Hepatocyte (in vitro differentiated cells): ENCODE measurements at regions not wholly inside any gene's neighbourhood (a gene's known extent, or its start where the extent isn't known, plus 50 kb on each side); places are given as distances from the start of the nearest gene placed in this dataset.

ENCODE experiments used
- DNase-seq: peaks from one replicate; pipeline ENCODE4 v3.0.0-alpha.2; 2016; ENCODE audit warnings: low spot score
- H2AFZ ChIP-seq: fragments of 200-600 bp; sonication (generic); 2 replicates; pipeline ENCODE4 v1.6.0; 2016; ENCODE audit warnings: antibody characterized with exemption, mild to moderate bottlenecking
- H3K27ac ChIP-seq: fragments of 200-600 bp; sonication (generic); 2 replicates; pipeline ENCODE4 v1.5.1; 2016; ENCODE audit warnings: mild to moderate bottlenecking
- H3K27me3 ChIP-seq: fragments of 200-600 bp; sonication (generic); 2 replicates; pipeline ENCODE4 v1.6.1; 2016
- H3K36me3 ChIP-seq: fragments of 200-600 bp; sonication (generic); replicated peaks from 2 replicates; pipeline ENCODE4 v1.5.1; 2016; ENCODE audit warnings: low read depth; ENCODE audit not compliant: insufficient read depth
- H3K4me1 ChIP-seq: fragments of 200-600 bp; sonication (generic); 2 replicates; pipeline ENCODE4 v1.5.1; 2016; ENCODE audit warnings: mild to moderate bottlenecking, moderate library complexity; ENCODE audit not compliant: insufficient read depth
- H3K4me2 ChIP-seq: fragments of 200-600 bp; sonication (generic); 2 replicates; pipeline ENCODE4 v1.6.0; 2016
- H3K4me3 ChIP-seq: fragments of 200-600 bp; sonication (generic); 2 replicates; pipeline ENCODE4 v1.5.1; 2016; ENCODE audit warnings: mild to moderate bottlenecking
- H3K79me2 ChIP-seq: fragments of 200-600 bp; sonication (generic); 2 replicates; pipeline ENCODE4 v1.6.0; 2017; ENCODE audit warnings: mild to moderate bottlenecking
- H3K9me2 ChIP-seq: fragments of 200-600 bp; sonication (generic); replicated peaks from 2 replicates; pipeline ENCODE4 v1.6.0; 2017; ENCODE audit warnings: mild to moderate bottlenecking; ENCODE audit not compliant: insufficient read depth
- H3K9me3 ChIP-seq: fragments of 200-600 bp; sonication (generic); 2 replicates; pipeline ENCODE4 v1.5.1; 2016; ENCODE audit warnings: low read depth, mild to moderate bottlenecking
- H4K20me1 ChIP-seq: fragments of 200-600 bp; sonication (generic); 2 replicates; pipeline ENCODE4 v1.6.0; 2016; ENCODE audit warnings: mild to moderate bottlenecking; ENCODE audit not compliant: insufficient read depth, poor library complexity, severe bottlenecking
- CTCF ChIP-seq: fragments of 200-600 bp; sonication (generic); IDR thresholded peaks from 2 replicates; pipeline ENCODE4 v1.5.1; 2016; ENCODE audit warnings: antibody characterized with exemption, mild to moderate bottlenecking; ENCODE audit not compliant: poor library complexity
- EZH2 ChIP-seq: fragments of 200-600 bp; sonication (generic); IDR thresholded peaks from 2 replicates; pipeline ENCODE4 v1.6.1; 2016; ENCODE audit warnings: antibody characterized with exemption, mild to moderate bottlenecking, borderline replicate concordance
- EZH2phosphoT487 ChIP-seq: fragments of 200-600 bp; sonication (generic); IDR thresholded peaks from one replicate; pipeline ENCODE4 v1.6.1; 2018; ENCODE audit warnings: antibody characterized with exemption, mild to moderate bottlenecking, low read depth, moderate library complexity; ENCODE audit not compliant: unreplicated experiment, severe bottlenecking
- whole genome bisulfite sequencing: methylation state at CpG from one replicate; pipeline ENCODE4 v1.1.6; 2016; ENCODE audit warnings: low lambda C conversion rate; ENCODE audit errors: missing lambda C conversion rate; 5-methylcytosine and 5-hydroxymethylcytosine counted together

GRCh38 chr6:137728386-137729349, 138.4 kb upstream of the TNFAIP3 start:
- H3K27ac ChIP-seq, result peak overlapping the region; percentile 32
- peak; percentile 43 for DNase-seq

DNA sequence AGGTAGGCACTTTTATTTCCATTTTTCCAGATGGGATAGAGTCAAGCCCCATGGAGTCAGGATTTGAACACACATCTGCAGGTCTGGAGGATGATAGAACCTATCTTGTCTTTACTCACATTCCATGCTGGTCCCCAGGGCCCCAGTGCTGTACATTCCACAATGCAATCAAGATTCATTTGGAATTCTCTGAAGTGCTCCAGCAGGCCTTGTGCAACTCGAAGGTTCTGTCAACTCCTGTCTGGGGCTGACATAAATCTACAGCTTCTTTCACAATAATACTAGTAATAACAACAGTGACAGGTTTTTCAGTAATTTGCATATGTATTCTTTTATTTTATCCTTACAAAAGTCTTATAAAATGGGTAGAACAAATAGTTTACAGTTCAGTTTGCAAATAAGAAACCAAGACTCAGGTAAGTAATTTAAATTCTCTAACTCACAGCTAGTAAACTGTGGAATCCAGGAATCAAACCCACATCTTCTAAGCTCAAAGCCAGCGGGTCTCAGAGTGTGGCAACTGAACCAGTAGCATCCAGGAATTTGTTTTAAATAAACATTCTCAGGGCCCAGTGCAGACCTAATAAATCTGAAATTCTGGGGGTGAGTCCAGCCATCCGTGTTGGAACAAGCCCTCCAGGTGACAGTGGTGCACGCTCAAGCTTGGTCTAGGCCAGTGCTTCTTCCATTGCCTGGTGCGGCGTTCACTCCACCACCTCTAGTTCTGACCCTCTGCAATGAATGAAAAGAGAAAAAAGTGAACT, 137.0 kb upstream of the TNFAIP3 start:
- no peaks in the 10 kb centered on the region for H3K27me3 ChIP-seq
- no peak for TF ChIP-seq CTCF
- no peak for TF ChIP-seq EZH2phosphoT487
- TF ChIP-seq EZH2, result no peak
- peak; percentile 34 for DNase-seq
- no peak overlapping the region for H2AFZ ChIP-seq
- no peak overlapping the region for H3K4me3 ChIP-seq
- peaks cover 31% of the 10 kb centered on the region for H3K4me1 ChIP-seq
- H4K20me1 ChIP-seq, result no peaks in the 10 kb centered on the region
- no peaks in the 10 kb centered on the region for H3K36me3 ChIP-seq
- no peaks in the 10 kb centered on the region for H3K9me2 ChIP-seq
- H3K9me3 ChIP-seq, result no peaks in the 10 kb centered on the region
- peak overlapping the region; percentile 9 for H3K27ac ChIP-seq
- no peak overlapping the region for H3K4me2 ChIP-seq
- H3K79me2 ChIP-seq, result no peaks in the 10 kb centered on the region
- 71% methylated on average over 6 of the region's 6 CpGs for WGBS

More at GRCh38 chr6:137728386-137729349, 138.4 kb upstream of the TNFAIP3 start:
- no peaks in the 10 kb centered on the region for H3K79me2 ChIP-seq
- no peaks in the 10 kb centered on the region for H4K20me1 ChIP-seq
- peaks cover 35% of the 10 kb centered on the region for H3K4me1 ChIP-seq
- H3K27me3 ChIP-seq, result no peaks in the 10 kb centered on the region
- H3K9me2 ChIP-seq, result no peaks in the 10 kb centered on the region
- no peak for TF ChIP-seq CTCF
- TF ChIP-seq EZH2, result no peak
- TF ChIP-seq EZH2phosphoT487, result no peak
- H2AFZ ChIP-seq, result no peak overlapping the region
- WGBS, result 42% methylated on average over 6 of the region's 6 CpGs
- no peaks in the 10 kb centered on the region for H3K36me3 ChIP-seq
- H3K9me3 ChIP-seq, result no peaks in the 10 kb centered on the region
- no peak overlapping the region for H3K4me3 ChIP-seq
- no peak overlapping the region for H3K4me2 ChIP-seq

GRCh38 chr6:137731600-137731959, 135.5 kb upstream of the TNFAIP3 start:
- TF ChIP-seq EZH2 (no peak), CTCF (no peak), EZH2phosphoT487 (no peak)
- H3K27me3 ChIP-seq, result no peaks in the 10 kb centered on the region
- H4K20me1 ChIP-seq, result no peaks in the 10 kb centered on the region
- H3K4me2 ChIP-seq, result no peak overlapping the region
- H3K36me3 ChIP-seq, result no peaks in the 10 kb centered on the region
- 80% methylated on average over 2 of the region's 2 CpGs for WGBS
- peaks cover 25% of the 10 kb centered on the region for H3K4me1 ChIP-seq
- H3K79me2 ChIP-seq, result no peaks in the 10 kb centered on the region
- H3K27ac ChIP-seq, result peak overlapping the region; percentile 52
- no peak overlapping the region for H3K4me3 ChIP-seq
- H3K9me3 ChIP-seq, result no peaks in the 10 kb centered on the region
- no peaks in the 10 kb centered on the region for H3K9me2 ChIP-seq
- DNase-seq, result no peak
- H2AFZ ChIP-seq, result no peak overlapping the region
